Endodermal cell (in vitro differentiated cells): ENCODE measurements at regions not wholly inside any gene's neighbourhood (a gene's known extent, or its start where the extent isn't known, plus 50 kb on each side); places are given as distances from the start of the nearest gene placed in this dataset.

ENCODE experiments used
- DNase-seq: peaks from one replicate; pipeline ENCODE4 v3.0.0-alpha.2; 2017
- H3K27ac ChIP-seq: 2 replicates; pipeline ENCODE4 v1.5.1; 2013; ENCODE audit warnings: mild to moderate bottlenecking, low read depth, low read length, moderate library complexity
- H3K27me3 ChIP-seq: 2 replicates; pipeline ENCODE4 v1.6.1; 2013; ENCODE audit warnings: mild to moderate bottlenecking, low read length, moderate library complexity; ENCODE audit not compliant: insufficient read depth, control insufficient read depth, poor library complexity, severe bottlenecking
- H3K36me3 ChIP-seq: 2 replicates; pipeline ENCODE4 v1.7.0; 2013; ENCODE audit warnings: mild to moderate bottlenecking, low read length, moderate library complexity; ENCODE audit not compliant: control insufficient read depth, insufficient read depth
- H3K4me1 ChIP-seq: one replicate; pipeline ENCODE4 v1.7.0; 2013; ENCODE audit warnings: low read length; ENCODE audit not compliant: control insufficient read depth, insufficient read depth
- H3K4me3 ChIP-seq: 2 replicates; pipeline ENCODE4 v1.5.1; 2013; ENCODE audit warnings: mild to moderate bottlenecking, low read length, moderate library complexity
- H3K9ac ChIP-seq: 2 replicates; pipeline ENCODE4 v1.6.1; 2013; ENCODE audit warnings: mild to moderate bottlenecking, low read length, moderate library complexity; ENCODE audit not compliant: poor library complexity, severe bottlenecking; ENCODE audit errors: extremely low read depth
- H3K9me3 ChIP-seq: 2 replicates; pipeline ENCODE4 v1.6.1; 2013; ENCODE audit warnings: mild to moderate bottlenecking, low read length, moderate library complexity; ENCODE audit not compliant: control insufficient read depth
- H3K27ac Mint-ChIP-seq: 2 replicates; pipeline ENCODE4 v1.8.0; 2020; ENCODE audit warnings: mixed read lengths
- H3K27me3 Mint-ChIP-seq: 2 replicates; pipeline ENCODE4 v1.8.0; 2021; ENCODE audit warnings: mild to moderate bottlenecking, mixed read lengths; ENCODE audit not compliant: insufficient read depth
- H3K36me3 Mint-ChIP-seq: 2 replicates; pipeline ENCODE4 v1.8.0; 2020; ENCODE audit warnings: low read depth, mixed read lengths
- H3K4me1 Mint-ChIP-seq: 2 replicates; pipeline ENCODE4 v1.8.0; 2020; ENCODE audit warnings: mixed read lengths
- H3K4me3 Mint-ChIP-seq: 2 replicates; pipeline ENCODE4 v1.8.0; 2020; ENCODE audit warnings: mild to moderate bottlenecking, moderate library complexity, mixed read lengths
- H3K9me3 Mint-ChIP-seq: 2 replicates; pipeline ENCODE4 v1.8.0; 2020; ENCODE audit warnings: mild to moderate bottlenecking, mixed read lengths
- CTCF ChIP-seq: fragments of 200-600 bp; sonication (generic); conservative IDR thresholded peaks from 2 replicates; pipeline ENCODE4 v1.5.0; 2021; ENCODE audit warnings: antibody characterized with exemption, mild to moderate bottlenecking
- WGBS, 2 experiments: methylation state at CpG; one replicate each; pipeline versions ENCODE4 v1.1.5 to v1.1.7; 2013; ENCODE audit warnings: missing lambda C conversion rate in 2 of 2, mixed read lengths in 1 of 2; ENCODE audit not compliant: insufficient coverage in 1 of 2, insufficient read length in 1 of 2; 5-methylcytosine and 5-hydroxymethylcytosine counted together

- no peak overlapping the region for H3K4me3 Mint-ChIP-seq
- H3K27ac Mint-ChIP-seq, result no peak overlapping the region
Observed at GRCh38 chrX:9204560-9204959, 170.6 kb upstream of the FAM9B start.

GRCh38 chrX:9205599-9206223 lies 171.8 kb upstream of the FAM9B start:
- no peaks in the 10 kb centered on the region for H3K9me3 ChIP-seq
- H3K27ac Mint-ChIP-seq, result no peak overlapping the region
- no peak overlapping the region for H3K9ac ChIP-seq
- no peak for TF ChIP-seq CTCF
- peaks cover 3% of the 10 kb centered on the region for H3K27me3 Mint-ChIP-seq
- no peaks in the 10 kb centered on the region for H3K4me1 ChIP-seq
- no peak for DNase-seq
- no peak overlapping the region for H3K4me3 Mint-ChIP-seq
- H3K9me3 Mint-ChIP-seq, result peaks cover 37% of the 10 kb centered on the region
- H3K4me1 Mint-ChIP-seq, result peaks cover 10% of the 10 kb centered on the region
- no peak overlapping the region for H3K27ac ChIP-seq
- no peaks in the 10 kb centered on the region for H3K36me3 ChIP-seq
- no peaks in the 10 kb centered on the region for H3K36me3 Mint-ChIP-seq
- H3K4me3 ChIP-seq, result no peak overlapping the region
- H3K27me3 ChIP-seq, result no peaks in the 10 kb centered on the region
- WGBS, 2 experiments, result 88% methylated on average over 7 of the region's 8 CpGs; no CpG with 5 or more reads in 1 of the 2 experiments

More at GRCh38 chrX:9204560-9204959, 170.6 kb upstream of the FAM9B start:
- H3K9ac ChIP-seq, result no peak overlapping the region
- Mint-ChIP-seq H3K27me3 (peaks cover 3% of the 10 kb centered on the region), H3K36me3 (no peaks in the 10 kb centered on the region), H3K9me3 (peaks cover 38% of the 10 kb centered on the region), H3K4me1 (peaks cover 10% of the 10 kb centered on the region)
- H3K36me3 ChIP-seq, result no peaks in the 10 kb centered on the region
- H3K4me3 ChIP-seq, result no peak overlapping the region
- no peak for TF ChIP-seq CTCF
- H3K4me1 ChIP-seq, result no peaks in the 10 kb centered on the region
- H3K9me3 ChIP-seq, result no peaks in the 10 kb centered on the region
- no peak for DNase-seq
- H3K27ac ChIP-seq, result no peak overlapping the region
- 70% methylated on average over 4 of the region's 4 CpGs; no CpG with 5 or more reads in 1 of the 2 experiments for WGBS, 2 experiments
- no peaks in the 10 kb centered on the region for H3K27me3 ChIP-seq

GRCh38 chrX:9207142-9207541 lies 173.2 kb upstream of the FAM9B start:
- Mint-ChIP-seq H3K9me3 (peaks cover 39% of the 10 kb centered on the region), H3K27me3 (peaks cover 3% of the 10 kb centered on the region), H3K4me1 (peaks cover 10% of the 10 kb centered on the region), H3K4me3 (no peak overlapping the region), H3K36me3 (no peaks in the 10 kb centered on the region), H3K27ac (no peak overlapping the region)
- no peaks in the 10 kb centered on the region for H3K4me1 ChIP-seq
- 58% methylated on average over 11 of the region's 12 CpGs; no CpG with 5 or more reads in 1 of the 2 experiments for WGBS, 2 experiments
- no peak overlapping the region for H3K27ac ChIP-seq
- TF ChIP-seq CTCF, result no peak
- no peak for DNase-seq
- H3K9me3 ChIP-seq, result no peaks in the 10 kb centered on the region
- no peaks in the 10 kb centered on the region for H3K27me3 ChIP-seq
- H3K9ac ChIP-seq, result no peak overlapping the region
- H3K4me3 ChIP-seq, result no peak overlapping the region
- H3K36me3 ChIP-seq, result no peaks in the 10 kb centered on the region
